K562 (cell line): ENCODE measurements at regions not wholly inside any gene's neighbourhood (a gene's known extent, or its start where the extent isn't known, plus 50 kb on each side); places are given as distances from the start of the nearest gene placed in this dataset.
A peak's percentile ranks its signal among the peaks of the same experiment; 100 is the strongest.

Experiments used
- CREB5 ChIP-seq: fragments of 250-450 bp; sonication (Bioruptor Pico); IDR thresholded peaks from 2 replicates; pipeline ENCODE4 v1.5.0; 2020; ENCODE audit warnings: mild to moderate bottlenecking
- E2F6 ChIP-seq, 2 experiments: IDR thresholded peaks; 2 replicates each; pipeline ENCODE4 v1.6.1; 2011; ENCODE audit warnings: borderline replicate concordance in 1 of 2, control low read depth in 1 of 2, low read depth in 1 of 2, low read length in 1 of 2, mild to moderate bottlenecking in 1 of 2, mixed read lengths in 1 of 2, moderate library complexity in 1 of 2; ENCODE audit not compliant: insufficient read depth in 1 of 2, insufficient read length in 1 of 2, poor library complexity in 1 of 2, severe bottlenecking in 1 of 2; ENCODE audit errors: extremely low read depth in 1 of 2
- E4F1 ChIP-seq: fragments of 250-450 bp; sonication (Bioruptor Pico); IDR thresholded peaks from 2 replicates; pipeline ENCODE4 v1.5.0; 2021; ENCODE audit warnings: mild to moderate bottlenecking, borderline replicate concordance
- EHMT2 ChIP-seq: fragments of 450-650 bp; IDR thresholded peaks from 2 replicates; pipeline ENCODE4 v1.6.1; 2018; ENCODE audit warnings: antibody characterized with exemption
- EP400 ChIP-seq: fragments of 450-650 bp; IDR thresholded peaks from 2 replicates; pipeline ENCODE4 v1.6.1; 2017; ENCODE audit warnings: antibody characterized with exemption, mild to moderate bottlenecking, moderate library complexity
- GATA2 ChIP-seq: sonication (generic); formaldehyde crosslinking; IDR thresholded peaks from 2 replicates; pipeline ENCODE4 v1.4.0; 2020; ENCODE audit warnings: mild to moderate bottlenecking, missing genetic modification reagents
- HDGF ChIP-seq: fragments of 450-650 bp; IDR thresholded peaks from 2 replicates; pipeline ENCODE4 v1.6.1; 2016
- JUNB ChIP-seq: fragments of 450-650 bp; formaldehyde crosslinking; conservative IDR thresholded peaks from 2 replicates; pipeline ENCODE4 v1.4.0; 2020; ENCODE audit warnings: mild to moderate bottlenecking
- KDM2B ChIP-seq: fragments of 250-450 bp; sonication (Bioruptor Pico); IDR thresholded peaks from 2 replicates; pipeline ENCODE4 v1.8.0; 2021; ENCODE audit warnings: mild to moderate bottlenecking, moderate library complexity
- MIER1 ChIP-seq: fragments of 450-650 bp; IDR thresholded peaks from 2 replicates; pipeline ENCODE4 v1.6.1; 2016; ENCODE audit warnings: antibody characterized with exemption, mild to moderate bottlenecking, low read depth
- NKRF ChIP-seq: fragments of 450-650 bp; IDR thresholded peaks from 2 replicates; pipeline ENCODE4 v1.6.1; 2016; ENCODE audit warnings: borderline replicate concordance
- NUFIP1 ChIP-seq: fragments of 450-650 bp; IDR thresholded peaks from 2 replicates; pipeline ENCODE4 v1.6.1; 2018; ENCODE audit not compliant: partially characterized antibody
- PCBP1 ChIP-seq: fragments of 200-400 bp; formaldehyde crosslinking; IDR thresholded peaks from 2 replicates; pipeline ENCODE4 v1.6.1; 2018; ENCODE audit warnings: mild to moderate bottlenecking, low read depth, low read length; ENCODE audit not compliant: poor library complexity, severe bottlenecking
- POLR2G ChIP-seq: fragments of 200-400 bp; formaldehyde crosslinking; IDR thresholded peaks from 2 replicates; pipeline ENCODE4 v1.6.1; 2017; ENCODE audit warnings: low read depth, mild to moderate bottlenecking, antibody characterized with exemption, low read length, moderate library complexity
- RNF2 ChIP-seq: sonication (generic); IDR thresholded peaks from 2 replicates; pipeline ENCODE4 v1.6.1; 2016
- TSC22D4 ChIP-seq: fragments of 450-650 bp; IDR thresholded peaks from 2 replicates; pipeline ENCODE4 v1.6.1; 2016; ENCODE audit warnings: missing genetic modification characterization, missing biosample characterization, control low read depth
- ZNF311 ChIP-seq: fragments of 250-450 bp; sonication (Bioruptor Pico); IDR thresholded peaks from 2 replicates; pipeline ENCODE4 v1.4.0; 2020; ENCODE audit warnings: mild to moderate bottlenecking, moderate library complexity
- ZNF449 ChIP-seq: fragments of 250-450 bp; sonication (Bioruptor Pico); IDR thresholded peaks from 2 replicates; pipeline ENCODE4 v1.8.0; 2022; ENCODE audit warnings: moderate library complexity, mild to moderate bottlenecking, inconsistent platforms
- ZNF561 ChIP-seq: fragments of 450-650 bp; formaldehyde crosslinking; conservative IDR thresholded peaks from 2 replicates; pipeline ENCODE4 v1.4.0; 2020; ENCODE audit warnings: mild to moderate bottlenecking, moderate library complexity
- ZNF76 ChIP-seq: fragments of 250-450 bp; sonication (Bioruptor Pico); IDR thresholded peaks from 2 replicates; pipeline ENCODE4 v1.4.0; 2020; ENCODE audit warnings: mild to moderate bottlenecking, moderate library complexity, borderline replicate concordance
- ZNF780A ChIP-seq: fragments of 250-450 bp; sonication (Bioruptor Pico); IDR thresholded peaks from 2 replicates; pipeline ENCODE4 v1.5.0; 2021; ENCODE audit warnings: mild to moderate bottlenecking

- TF ChIP-seq E2F6 (IDR thresholded peaks at IDR 0.05; ENCODE audit: borderline replicate concordance in 1 of 2, extremely low read depth in 1 of 2, insufficient read depth in 1 of 2, insufficient read length in 1 of 2, low read depth in 1 of 2, low read length in 1 of 2, poor library complexity in 1 of 2, severe bottlenecking in 1 of 2) (peak; percentile 75 to 77), E4F1 (CRISPR knock-in tag) (no peak), EHMT2 (no peak), JUNB (CRISPR knock-in tag) (no peak), NKRF (peak; percentile 81; the same call in 1 of the 2 replicates), CREB5 (CRISPR knock-in tag) (no peak), ZNF449 (no peak), EP400 (peak; percentile 70), TSC22D4 (tag) (no peak), RNF2 (peak; percentile 69), ZNF561 (CRISPR knock-in tag) (no peak), NUFIP1 (no peak), KDM2B (no peak), PCBP1 (no peak), HDGF (no peak; the same call in 1 of the 2 replicates), ZNF780A (CRISPR knock-in tag) (no peak), GATA2 (CRISPR knock-in tag) (no peak), ZNF311 (CRISPR knock-in tag) (no peak), MIER1 (no peak), ZNF76 (CRISPR knock-in tag) (no peak), POLR2G (peak; percentile 94)
Observed at GRCh38 chr12:127060310-127060847, 1206.6 kb upstream of the TMEM132C start (continued).
